ENCODE measurements at regions not wholly inside any gene's neighbourhood (a gene's known extent, or its start where the extent isn't known, plus 50 kb on each side); places are given as distances from the start of the nearest gene placed in this dataset.

DNA sequence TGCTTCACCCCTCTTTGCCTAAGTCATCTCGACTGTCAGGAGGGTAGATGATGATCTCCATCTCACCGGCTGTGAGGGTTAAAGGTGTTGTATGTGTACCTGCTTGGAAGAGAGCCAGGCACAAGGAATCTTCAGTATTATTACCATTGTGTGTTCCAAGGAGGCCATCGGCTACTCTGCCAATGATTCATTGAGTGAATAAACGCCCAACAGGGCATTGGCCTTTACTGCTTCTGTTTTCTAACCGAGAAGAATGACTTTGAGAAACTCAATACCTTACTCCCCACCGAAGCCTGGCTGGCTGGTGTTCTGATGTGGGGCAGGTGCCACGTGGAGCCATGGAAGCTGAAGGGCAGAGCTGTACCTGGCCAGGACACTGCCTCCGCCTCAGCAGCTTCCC is 228.8 kb downstream of the SNX18 start:
- Histone ChIP-seq H3K36me3 (no peaks in the 10 kb centered on the region), H3K4me3 (no peak overlapping the region), H3K27me3 (no peaks in the 10 kb centered on the region), H3K27ac (no peak overlapping the region), H3K9me3 (no peaks in the 10 kb centered on the region), H3K4me1 (peaks cover 0 to 8% of the 10 kb centered on the region in 2 donors)
- no peak for DNase-seq (ENCODE audit: low spot score)
- TF ChIP-seq, protein P1, sequence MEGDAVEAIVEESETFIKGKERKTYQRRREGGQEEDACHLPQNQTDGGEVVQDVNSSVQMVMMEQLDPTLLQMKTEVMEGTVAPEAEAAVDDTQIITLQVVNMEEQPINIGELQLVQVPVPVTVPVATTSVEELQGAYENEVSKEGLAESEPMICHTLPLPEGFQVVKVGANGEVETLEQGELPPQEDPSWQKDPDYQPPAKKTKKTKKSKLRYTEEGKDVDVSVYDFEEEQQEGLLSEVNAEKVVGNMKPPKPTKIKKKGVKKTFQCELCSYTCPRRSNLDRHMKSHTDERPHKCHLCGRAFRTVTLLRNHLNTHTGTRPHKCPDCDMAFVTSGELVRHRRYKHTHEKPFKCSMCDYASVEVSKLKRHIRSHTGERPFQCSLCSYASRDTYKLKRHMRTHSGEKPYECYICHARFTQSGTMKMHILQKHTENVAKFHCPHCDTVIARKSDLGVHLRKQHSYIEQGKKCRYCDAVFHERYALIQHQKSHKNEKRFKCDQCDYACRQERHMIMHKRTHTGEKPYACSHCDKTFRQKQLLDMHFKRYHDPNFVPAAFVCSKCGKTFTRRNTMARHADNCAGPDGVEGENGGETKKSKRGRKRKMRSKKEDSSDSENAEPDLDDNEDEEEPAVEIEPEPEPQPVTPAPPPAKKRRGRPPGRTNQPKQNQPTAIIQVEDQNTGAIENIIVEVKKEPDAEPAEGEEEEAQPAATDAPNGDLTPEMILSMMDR (IDR thresholded peaks at IDR 0.05), result no peak

DNA sequence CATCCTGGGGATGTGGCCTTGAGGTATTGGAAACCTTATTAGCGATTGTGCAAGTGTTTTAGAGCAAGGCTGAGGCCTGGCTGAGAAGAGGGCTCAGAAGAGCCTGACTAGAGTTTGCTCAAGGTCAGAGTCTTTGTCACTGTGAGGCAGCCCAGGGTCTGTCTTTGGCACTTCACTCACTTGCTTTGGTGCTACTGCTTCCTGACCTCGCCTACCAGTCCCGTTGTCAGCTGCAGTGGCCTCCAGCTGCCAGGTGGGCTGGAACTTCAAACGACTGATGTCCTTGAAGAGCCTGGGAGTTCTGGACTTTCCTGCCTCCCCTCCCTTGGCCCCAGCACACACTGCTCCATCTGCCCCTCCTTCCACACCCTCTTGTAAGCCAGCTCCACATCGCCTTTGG is 228.0 kb downstream of the SNX18 start:
- TF ChIP-seq, protein P1 (IDR thresholded peaks at IDR 0.05), result no peak
- peaks cover 0 to 8% of the 10 kb centered on the region in 2 donors for H3K4me1 ChIP-seq
- DNase-seq (ENCODE audit: low spot score), result no peak
- no peak overlapping the region for H3K27ac ChIP-seq
- H3K27me3 ChIP-seq, result no peaks in the 10 kb centered on the region
- H3K9me3 ChIP-seq, result no peaks in the 10 kb centered on the region
- H3K36me3 ChIP-seq, result no peaks in the 10 kb centered on the region
- H3K4me3 ChIP-seq, result no peak overlapping the region

DNA sequence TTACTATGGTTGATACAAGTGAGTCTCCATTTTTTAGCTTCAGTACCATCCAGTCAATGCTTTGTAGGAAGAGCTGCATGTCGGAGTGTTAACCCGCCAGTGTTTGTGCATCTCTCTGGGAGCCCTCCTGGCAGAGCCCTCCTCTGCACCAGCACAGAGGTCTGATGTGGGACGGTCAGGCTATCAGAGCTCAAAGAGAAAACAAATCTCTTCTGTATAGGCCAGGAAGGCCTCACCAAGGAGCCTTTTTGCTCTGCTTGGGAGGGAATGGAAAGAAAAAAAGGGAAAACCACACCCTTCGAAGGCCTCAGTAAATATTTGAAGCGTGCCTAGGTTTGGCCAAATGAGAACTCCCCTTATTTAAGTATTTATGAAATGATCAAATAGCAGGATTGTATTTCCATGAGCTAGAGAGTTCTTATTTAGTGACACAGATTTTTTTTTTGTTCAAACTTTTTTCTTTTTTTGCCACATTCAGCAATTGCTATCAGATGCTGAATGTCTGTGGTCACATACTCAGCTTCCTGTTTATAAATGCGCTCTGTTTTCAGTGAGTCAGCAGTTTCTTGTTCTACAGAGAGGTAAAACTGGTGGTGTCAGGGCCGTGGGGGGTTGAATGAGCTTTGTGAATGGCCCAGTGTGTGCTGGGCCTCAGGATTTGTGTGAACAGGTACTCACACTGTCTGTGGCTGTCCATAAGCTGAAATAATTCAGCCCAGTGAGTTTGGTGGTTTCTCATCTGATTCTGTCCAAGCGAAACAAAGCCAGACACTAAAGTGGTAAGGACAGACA is 226.6 kb downstream of the SNX18 start:
- Histone ChIP-seq H3K4me1 (peaks cover 0 to 8% of the 10 kb centered on the region in 2 donors), H3K27me3 (no peaks in the 10 kb centered on the region), H3K36me3 (no peaks in the 10 kb centered on the region), H3K27ac (peak overlapping the region in 1 of 2 donors; percentile 17), H3K4me3 (no peak overlapping the region), H3K9me3 (no peaks in the 10 kb centered on the region)
- TF ChIP-seq, protein P1 (IDR thresholded peaks at IDR 0.05), result no peak
- no peak for DNase-seq (ENCODE audit: low spot score)

DNA sequence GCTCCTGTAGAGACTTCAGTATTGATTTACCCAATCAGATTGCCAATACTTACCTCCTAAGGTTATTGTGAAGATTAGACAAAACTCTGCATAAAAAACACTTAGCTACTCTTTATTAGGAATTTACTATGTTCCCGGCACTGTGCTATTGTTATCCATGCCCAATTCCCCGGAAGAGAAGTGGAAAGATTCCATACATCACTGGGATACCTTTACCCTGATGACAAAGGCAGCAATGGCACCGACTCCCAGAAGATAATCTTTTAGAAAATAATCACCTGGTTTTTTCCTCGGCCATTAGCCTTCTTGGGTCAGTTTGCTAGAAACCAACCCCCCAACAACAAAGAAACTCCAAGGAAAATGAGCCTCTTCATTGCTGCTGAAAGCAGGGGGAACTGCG is 226.0 kb downstream of the SNX18 start:
- Histone ChIP-seq H3K36me3 (no peaks in the 10 kb centered on the region), H3K4me3 (no peak overlapping the region), H3K27me3 (no peaks in the 10 kb centered on the region), H3K27ac (peak overlapping the region in 1 of 2 donors; percentile 17), H3K9me3 (no peaks in the 10 kb centered on the region), H3K4me1 (peaks cover 0 to 8% of the 10 kb centered on the region in 2 donors)
- DNase-seq (ENCODE audit: low spot score), result no peak
- TF ChIP-seq, protein P1 (IDR thresholded peaks at IDR 0.05), result no peak

DNA sequence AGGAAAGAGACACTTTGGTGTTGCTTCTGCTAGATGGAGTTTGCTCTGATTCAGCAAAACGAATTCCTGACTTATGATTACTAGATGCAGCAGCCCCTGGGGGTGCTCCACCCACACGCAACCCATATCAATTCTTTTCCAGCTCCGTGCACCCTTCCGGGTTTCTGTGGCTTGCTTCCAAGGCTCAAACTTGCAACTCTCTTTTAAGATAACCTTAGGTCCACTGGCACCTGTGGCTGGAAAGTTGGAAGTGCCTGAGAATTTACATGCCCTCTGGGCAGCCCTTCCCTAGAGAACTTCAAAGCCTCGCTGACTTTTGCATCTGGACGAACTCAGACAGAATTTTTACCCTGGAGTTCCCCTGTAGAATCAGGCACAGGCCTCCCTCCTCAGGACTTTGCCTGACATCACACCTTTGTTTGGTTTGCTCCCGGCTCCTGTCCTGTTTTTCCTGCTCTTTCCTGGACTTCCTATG is 224.9 kb downstream of the SNX18 start:
- H3K4me3 ChIP-seq, result no peak overlapping the region
- H3K36me3 ChIP-seq, result no peaks in the 10 kb centered on the region
- TF ChIP-seq, protein P1 (IDR thresholded peaks at IDR 0.05), result no peak
- H3K27ac ChIP-seq, result no peak overlapping the region
- peaks cover 0 to 8% of the 10 kb centered on the region in 2 donors for H3K4me1 ChIP-seq
- H3K27me3 ChIP-seq, result no peaks in the 10 kb centered on the region
- no peaks in the 10 kb centered on the region for H3K9me3 ChIP-seq
- no peak for DNase-seq (ENCODE audit: low spot score)

All from right atrium auricular region (tissue), 2 donors.